MM.1S (cell line): ENCODE measurements at regions not wholly inside any gene's neighbourhood (a gene's known extent, or its start where the extent isn't known, plus 50 kb on each side); places are given as distances from the start of the nearest gene placed in this dataset.
"Not testable (repeated sequence)": the region's sequence is repeated elsewhere in the genome, so short reads cannot be mapped to it uniquely, and the experiment has no call there.

Source experiments
- DNase-seq: peaks from one replicate; pipeline ENCODE4 v3.0.0-alpha.2; 2015
- H2AFZ ChIP-seq: fragments of 300-600 bp; sonication (generic); 2 replicates; pipeline ENCODE4 v1.6.0; 2016; ENCODE audit warnings: antibody characterized with exemption, low read length
- H3F3A ChIP-seq: fragments of 300-600 bp; sonication (generic); 2 replicates; pipeline ENCODE4 v1.6.1; 2016; ENCODE audit warnings: mild to moderate bottlenecking, antibody characterized with exemption, low read length, moderate library complexity, mixed read lengths; ENCODE audit not compliant: insufficient read depth
- H3K27ac ChIP-seq: fragments of 300-600 bp; sonication (generic); 2 replicates; pipeline ENCODE4 v1.5.1; 2016; ENCODE audit warnings: mild to moderate bottlenecking, low read length
- H3K27me3 ChIP-seq: fragments of 300-600 bp; sonication (generic); replicated peaks from 2 replicates; pipeline ENCODE4 v1.6.0; 2016; ENCODE audit warnings: low read length; ENCODE audit not compliant: insufficient read depth
- H3K36me3 ChIP-seq: fragments of 300-600 bp; sonication (generic); replicated peaks from 2 replicates; pipeline ENCODE4 v1.6.1; 2016; ENCODE audit warnings: mild to moderate bottlenecking, low read length, mixed read lengths; ENCODE audit not compliant: insufficient read depth
- H3K4me1 ChIP-seq: fragments of 300-600 bp; sonication (generic); 2 replicates; pipeline ENCODE4 v1.6.1; 2016; ENCODE audit warnings: low read length, mixed read lengths
- H3K4me2 ChIP-seq: fragments of 300-600 bp; sonication (generic); 2 replicates; pipeline ENCODE4 v1.6.0; 2016; ENCODE audit warnings: low read depth, low read length
- H3K4me3 ChIP-seq: fragments of 300-600 bp; sonication (generic); 2 replicates; pipeline ENCODE4 v1.5.1; 2016; ENCODE audit warnings: low read length, mixed read lengths
- H3K79me2 ChIP-seq: fragments of 300-600 bp; sonication (generic); 2 replicates; pipeline ENCODE4 v1.6.1; 2016; ENCODE audit warnings: mixed run types, low read length, mixed read lengths
- H3K9ac ChIP-seq: fragments of 300-600 bp; sonication (generic); 2 replicates; pipeline ENCODE4 v1.6.1; 2016; ENCODE audit warnings: low read length, mixed read lengths
- H3K9me2 ChIP-seq: fragments of 300-600 bp; sonication (generic); replicated peaks from 2 replicates; pipeline ENCODE4 v1.6.1; 2016; ENCODE audit warnings: mild to moderate bottlenecking, low read length, mixed read lengths; ENCODE audit not compliant: insufficient read depth
- H3K9me3 ChIP-seq: fragments of 300-600 bp; sonication (generic); replicated peaks from 2 replicates; pipeline ENCODE4 v1.6.1; 2016; ENCODE audit warnings: mild to moderate bottlenecking, low read length, mixed read lengths; ENCODE audit not compliant: insufficient read depth
- H4K20me1 ChIP-seq: fragments of 300-600 bp; sonication (generic); 2 replicates; pipeline ENCODE4 v1.6.1; 2016; ENCODE audit warnings: mild to moderate bottlenecking, low read length, moderate library complexity, mixed read lengths; ENCODE audit not compliant: insufficient read depth
- CTCF ChIP-seq: fragments of 300-600 bp; sonication (generic); IDR thresholded peaks from 2 replicates; pipeline ENCODE4 v1.5.1; 2016; ENCODE audit warnings: antibody characterized with exemption, low read length, mixed read lengths
- EZH2 ChIP-seq: fragments of 300-600 bp; sonication (generic); optimal IDR thresholded peaks from 2 replicates; pipeline ENCODE3; 2017; ENCODE audit warnings: low read depth, mild to moderate bottlenecking, antibody characterized with exemption, low read length, mixed read lengths
- EZH2phosphoT487 ChIP-seq: fragments of 300-600 bp; sonication (generic); IDR thresholded peaks from 2 replicates; pipeline ENCODE4 v1.6.1; 2018; ENCODE audit warnings: antibody characterized with exemption, low read length

GRCh38 chr6:4725136-4725760, 51.0 kb upstream of the CDYL start:
- not testable (repeated sequence) for H3K9ac ChIP-seq, H3K4me2 ChIP-seq, H3F3A ChIP-seq, H3K27me3 ChIP-seq, H3K9me2 ChIP-seq, H3K79me2 ChIP-seq, H3K36me3 ChIP-seq, H3K4me3 ChIP-seq, H3K9me3 ChIP-seq, DNase-seq, H4K20me1 ChIP-seq, H2AFZ ChIP-seq, H3K27ac ChIP-seq
- H3K4me1 ChIP-seq = peaks cover 12% of the 10 kb centered on the region

GRCh38 chr6:4724727-4725126, 51.5 kb upstream of the CDYL start:
- H3K79me2 ChIP-seq, H3F3A ChIP-seq, H3K9ac ChIP-seq, H4K20me1 ChIP-seq, H3K9me2 ChIP-seq, H3K9me3 ChIP-seq, H3K27ac ChIP-seq, H2AFZ ChIP-seq, DNase-seq, H3K4me2 ChIP-seq, H3K4me3 ChIP-seq, H3K27me3 ChIP-seq, H3K36me3 ChIP-seq: not testable (repeated sequence)
- peaks cover 12% of the 10 kb centered on the region for H3K4me1 ChIP-seq

- no peak overlapping the region for H3K9ac ChIP-seq
- no peaks in the 10 kb centered on the region for H3F3A ChIP-seq
- peaks cover 12% of the 10 kb centered on the region for H3K4me1 ChIP-seq
- no peak for DNase-seq
- H3K79me2 ChIP-seq = no peaks in the 10 kb centered on the region
- no peaks in the 10 kb centered on the region for H3K9me3 ChIP-seq
- H3K36me3 ChIP-seq = no peaks in the 10 kb centered on the region
- no peaks in the 10 kb centered on the region for H3K9me2 ChIP-seq
- no peak overlapping the region for H3K4me3 ChIP-seq
- no peak overlapping the region for H3K4me2 ChIP-seq
- TF ChIP-seq CTCF (no peak), EZH2phosphoT487 (no peak), EZH2 (no peak)
- H4K20me1 ChIP-seq = no peaks in the 10 kb centered on the region
- H3K27ac ChIP-seq = no peak overlapping the region
- H2AFZ ChIP-seq = no peak overlapping the region
- H3K27me3 ChIP-seq = no peaks in the 10 kb centered on the region
Observed at GRCh38 chr6:4723383-4723782, 52.8 kb upstream of the CDYL start.

GRCh38 chr6:4721368-4721767, 54.8 kb upstream of the CDYL start:
- not testable (repeated sequence) for DNase-seq, H3K9me3 ChIP-seq, H3K36me3 ChIP-seq, H3K9me2 ChIP-seq, H2AFZ ChIP-seq, H3K9ac ChIP-seq, H3K4me1 ChIP-seq, H3K4me3 ChIP-seq, H3F3A ChIP-seq, H3K4me2 ChIP-seq, H4K20me1 ChIP-seq, H3K79me2 ChIP-seq, H3K27me3 ChIP-seq, H3K27ac ChIP-seq

- H3K4me1 ChIP-seq = no peaks in the 10 kb centered on the region
- DNase-seq = no peak
- H2AFZ ChIP-seq = no peak overlapping the region
- H3K79me2 ChIP-seq = no peaks in the 10 kb centered on the region
- no peak overlapping the region for H3K27ac ChIP-seq
- H3K27me3 ChIP-seq = no peaks in the 10 kb centered on the region
- H3K9me3 ChIP-seq = no peaks in the 10 kb centered on the region
- no peaks in the 10 kb centered on the region for H3F3A ChIP-seq
- H4K20me1 ChIP-seq = no peaks in the 10 kb centered on the region
- H3K36me3 ChIP-seq = no peaks in the 10 kb centered on the region
- H3K9me2 ChIP-seq = no peaks in the 10 kb centered on the region
- H3K4me2 ChIP-seq = no peak overlapping the region
- TF ChIP-seq EZH2 (no peak), CTCF (no peak), EZH2phosphoT487 (no peak)
- no peak overlapping the region for H3K4me3 ChIP-seq
- H3K9ac ChIP-seq = no peak overlapping the region
Observed at GRCh38 chr6:4719491-4719890, 56.7 kb upstream of the CDYL start.
